HG03439 (cell line): ENCODE measurements at regions not wholly inside any gene's neighbourhood (a gene's known extent, or its start where the extent isn't known, plus 50 kb on each side); places are given as distances from the start of the nearest gene placed in this dataset.
A peak's percentile ranks its signal among the peaks of the same experiment; 100 is the strongest.
"Not testable (repeated sequence)": the region's sequence is repeated elsewhere in the genome, so short reads cannot be mapped to it uniquely, and the experiment has no call there.

ENCODE experiments used
- ATAC-seq: cut with Tn5 transposase; IDR thresholded peaks from one replicate; pipeline ENCODE4 v1.9.1; 2021; ENCODE audit warnings: mild to moderate bottlenecking, moderate library complexity; ENCODE audit not compliant: unreplicated experiment

DNA sequence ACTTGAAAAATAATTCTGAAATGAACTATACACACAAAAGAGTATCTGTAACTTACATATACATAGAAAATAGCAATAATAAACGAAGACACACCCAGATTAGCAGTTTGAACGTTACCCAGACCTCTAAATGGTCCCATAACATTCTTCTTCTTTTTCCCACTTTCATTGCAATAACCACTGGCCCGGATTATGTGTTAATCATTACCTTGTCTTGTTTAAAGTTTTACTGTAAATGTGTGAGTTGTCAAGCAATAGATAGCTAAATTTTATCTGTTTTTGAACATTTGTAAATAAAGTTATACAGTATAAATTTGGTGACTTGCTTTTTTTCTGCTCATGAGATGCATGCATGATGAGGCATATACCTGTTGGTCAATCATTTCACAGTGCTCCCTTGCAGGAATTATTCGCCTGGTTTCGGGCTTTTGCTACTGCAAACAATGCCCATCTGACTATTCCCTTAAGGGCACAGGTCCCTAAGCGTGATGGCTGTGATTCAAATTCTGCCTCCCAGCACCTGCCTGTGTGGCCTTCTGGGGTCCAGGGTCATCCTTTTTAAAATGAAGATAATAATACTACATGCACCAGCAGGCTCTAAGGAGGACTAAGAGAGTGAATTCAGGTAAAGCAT lies 66.1 kb downstream of the GADD45G start:
- ATAC-seq = no peak

GRCh38 chr9:89674667-89675057 lies 69.8 kb downstream of the GADD45G start:
- no peak for ATAC-seq

DNA sequence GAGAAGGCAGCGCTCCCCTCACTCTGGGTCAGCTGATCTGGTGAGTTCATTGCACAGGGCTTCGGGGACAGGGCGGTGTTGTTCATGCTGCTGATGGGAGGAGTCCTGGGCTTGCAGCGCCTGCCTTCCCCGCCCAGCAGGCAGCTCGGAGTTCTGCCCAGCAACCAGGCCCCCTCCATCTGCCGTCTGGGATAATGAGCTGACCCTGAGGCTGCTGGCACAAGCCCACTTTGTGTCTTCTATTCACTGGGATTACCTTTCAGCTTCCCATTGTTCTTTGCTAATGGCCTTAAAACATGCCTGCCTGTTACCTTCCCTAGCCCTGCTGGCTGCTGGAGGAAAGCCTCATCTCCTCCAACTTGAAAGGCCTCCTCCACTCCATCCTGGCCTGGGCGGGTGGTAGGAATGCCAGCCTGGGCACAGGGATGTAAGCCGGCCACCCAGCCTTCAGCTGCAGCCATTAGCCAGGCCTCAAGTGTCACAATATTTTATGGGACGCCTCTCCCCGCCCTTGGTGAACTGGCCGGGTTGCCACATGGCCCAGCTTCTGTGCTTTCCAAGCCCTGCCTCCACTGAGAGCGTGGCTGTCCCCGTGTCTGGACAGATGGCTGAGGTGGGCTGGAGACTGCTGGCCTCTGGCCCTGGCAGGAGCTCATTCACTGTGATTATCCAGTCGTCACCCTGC lies 70.4 kb downstream of the GADD45G start:
- no peak for ATAC-seq

GRCh38 chr9:89676281-89676680 lies 71.5 kb downstream of the GADD45G start:
- ATAC-seq = no peak

DNA sequence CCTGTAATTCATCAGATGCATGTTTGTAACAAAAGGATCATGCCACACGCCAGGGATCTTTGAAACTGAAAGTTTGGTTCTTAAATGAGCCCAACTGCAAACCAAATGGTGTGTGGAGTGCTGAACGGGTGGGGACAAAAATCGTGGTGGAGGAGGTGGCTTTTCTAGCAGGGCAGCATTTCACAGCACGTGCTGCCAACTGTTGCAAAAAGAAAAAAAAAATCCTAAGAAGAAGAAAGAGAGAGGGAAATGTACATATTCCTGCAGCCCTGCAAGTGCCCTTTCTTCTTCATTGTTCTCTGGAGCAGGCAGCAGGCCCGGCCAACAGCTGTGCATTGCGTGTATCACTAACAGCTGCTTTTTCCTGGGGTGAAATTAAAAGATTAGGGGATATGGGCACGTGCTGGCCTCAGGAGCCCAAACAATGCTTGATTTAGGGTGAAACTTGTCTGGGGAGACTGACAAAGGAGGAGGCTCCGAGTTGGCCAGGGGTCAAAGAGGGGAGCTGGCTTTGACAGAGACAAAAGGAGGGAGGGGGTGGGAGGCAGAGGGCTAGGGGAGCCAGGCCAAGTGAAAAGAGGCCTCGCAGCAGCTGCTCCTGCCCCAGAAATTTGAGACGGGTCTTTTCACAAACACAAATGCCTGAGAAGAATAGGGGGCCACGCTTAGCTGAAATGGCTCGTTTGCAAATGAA lies 73.0 kb downstream of the GADD45G start:
- no peak for ATAC-seq

DNA sequence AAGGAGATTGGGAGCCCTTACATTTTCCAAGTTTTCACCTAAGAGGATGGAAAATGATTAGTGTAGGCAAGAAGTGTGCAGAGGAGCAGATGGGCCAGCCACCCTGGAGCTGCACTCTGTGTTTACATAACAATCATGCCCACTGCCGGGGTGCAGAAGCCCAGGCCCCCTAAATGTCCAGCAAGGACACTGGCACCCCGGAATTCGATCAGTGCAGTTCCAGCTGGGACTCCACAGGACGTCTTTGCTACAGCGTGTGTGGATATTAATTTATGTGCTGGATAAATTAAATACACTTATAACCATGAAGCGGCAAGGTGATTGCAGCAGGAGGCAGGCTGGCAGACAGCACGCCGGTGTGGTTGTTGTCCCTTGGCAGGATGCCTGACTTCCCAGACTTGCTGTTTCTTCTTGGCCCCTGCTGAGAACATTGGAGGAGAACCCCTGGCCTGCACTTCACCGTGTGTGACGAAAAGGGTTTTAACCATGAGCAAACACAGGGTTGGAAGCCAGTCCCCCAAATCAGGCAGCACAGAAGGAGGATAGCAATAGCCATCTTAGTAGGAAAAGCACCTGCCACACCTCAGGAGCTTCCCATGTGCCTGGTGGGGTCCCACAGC lies 73.7 kb downstream of the GADD45G start:
- no peak for ATAC-seq

GRCh38 chr9:89679016-89679415 lies 74.2 kb downstream of the GADD45G start:
- no peak for ATAC-seq

GRCh38 chr9:89679581-89679980 lies 74.8 kb downstream of the GADD45G start:
- ATAC-seq = no peak

GRCh38 chr9:89680547-89681467 lies 76.0 kb downstream of the GADD45G start:
- ATAC-seq = no peak

- ATAC-seq = not testable (repeated sequence)
Measured at GRCh38 chr9:89681468-89681859, 76.7 kb downstream of the GADD45G start.

DNA sequence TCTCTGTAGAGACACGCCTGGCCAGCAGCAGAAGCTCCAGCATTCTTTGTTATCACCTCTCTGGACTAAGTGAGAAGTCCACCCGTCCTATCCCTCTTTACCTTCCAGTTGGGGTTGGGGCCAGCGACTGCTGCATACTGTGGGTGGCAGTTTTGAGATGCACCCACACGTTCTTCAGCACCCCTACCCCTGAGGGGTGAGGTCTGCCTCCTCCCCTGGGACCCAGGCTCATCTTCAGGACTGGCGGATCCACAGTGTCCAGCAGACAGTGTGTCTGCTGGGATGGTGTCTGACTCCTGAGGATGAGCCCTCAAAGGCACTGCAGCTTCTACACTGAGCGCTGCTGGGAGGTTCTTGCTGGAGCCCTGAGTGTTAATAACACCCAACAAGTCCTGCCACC lies 78.8 kb downstream of the GADD45G start:
- no peak for ATAC-seq

GRCh38 chr9:89684218-89684617 lies 79.4 kb downstream of the GADD45G start:
- no peak for ATAC-seq

DNA sequence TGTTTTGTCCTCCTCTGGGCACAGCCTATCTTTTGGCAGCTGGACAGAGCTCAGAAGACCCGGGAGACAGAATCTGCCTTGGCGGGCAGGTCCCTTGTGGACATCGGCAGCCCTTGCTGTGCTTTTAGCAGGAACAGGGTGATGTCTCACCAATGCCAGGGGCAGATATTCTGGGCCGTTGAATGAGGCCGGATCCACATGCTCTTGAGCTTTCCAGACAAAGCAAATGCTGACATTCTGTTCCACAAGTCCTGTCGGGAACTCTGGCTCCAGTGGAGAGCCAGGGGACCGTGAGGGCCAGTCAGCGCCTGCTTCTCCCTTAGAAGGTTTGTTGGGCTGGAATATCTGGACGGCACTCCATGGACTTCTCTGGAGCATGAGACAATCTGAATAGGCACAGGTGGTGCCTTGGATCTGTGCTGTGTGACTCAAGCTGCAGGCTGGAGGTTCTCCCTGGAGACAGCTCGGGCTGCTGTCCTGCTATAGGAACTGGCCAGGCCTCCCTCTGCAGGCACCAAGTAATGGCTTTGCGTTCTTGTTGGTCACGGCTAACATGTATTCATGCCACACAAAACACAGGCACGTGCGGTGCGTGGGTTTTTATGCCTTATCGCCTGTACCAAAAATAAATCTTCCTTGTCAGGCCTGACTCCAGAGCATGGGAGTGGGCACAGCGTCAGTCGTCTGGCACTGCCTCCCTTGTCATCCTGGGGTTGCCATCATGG lies 80.3 kb downstream of the GADD45G start:
- ATAC-seq = no peak

GRCh38 chr9:89685698-89686097 lies 80.9 kb downstream of the GADD45G start:
- ATAC-seq = no peak

DNA sequence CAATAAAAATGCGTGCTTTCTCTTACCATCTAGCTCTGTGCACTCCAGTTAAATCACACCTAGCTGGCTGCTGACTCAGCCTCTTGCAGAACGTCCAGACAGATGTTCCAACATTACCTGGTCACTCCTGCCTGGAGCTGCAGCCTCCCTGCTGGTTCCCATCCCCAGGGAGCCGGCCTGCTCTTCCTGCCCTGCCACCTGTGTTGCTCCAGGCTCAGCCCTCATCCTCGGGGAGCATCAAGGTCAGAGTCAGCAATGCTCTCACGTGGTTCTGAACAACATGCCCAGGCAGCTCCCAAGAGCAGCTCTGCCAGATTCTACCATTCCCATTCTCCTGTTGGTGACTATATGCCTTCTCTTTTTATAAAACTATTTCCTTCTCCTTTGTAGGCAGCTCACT lies 81.3 kb downstream of the GADD45G start:
- ATAC-seq = no peak

GRCh38 chr9:89686621-89687020 lies 81.8 kb downstream of the GADD45G start:
- no peak for ATAC-seq

DNA sequence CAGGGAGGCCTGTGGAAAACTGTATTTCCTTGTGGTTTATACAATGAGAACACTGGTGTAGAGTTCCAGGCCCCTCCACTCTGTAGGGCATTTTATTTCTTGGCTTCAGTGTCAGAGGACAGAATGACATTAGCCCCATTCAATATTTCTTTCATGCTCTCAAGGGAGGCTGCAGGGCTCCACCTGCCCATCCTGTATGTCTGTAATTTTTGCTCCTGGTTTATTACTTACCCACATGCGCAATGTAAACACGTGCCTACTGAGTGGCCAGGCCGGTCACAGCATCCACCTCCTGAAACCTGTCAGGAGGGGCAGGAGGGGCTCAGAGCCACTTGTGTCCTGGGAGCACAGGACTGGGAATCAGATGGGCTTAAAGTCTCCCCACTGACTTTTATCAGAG lies 82.4 kb downstream of the GADD45G start:
- no peak for ATAC-seq

- no peak for ATAC-seq
Measured at GRCh38 chr9:89687848-89688247, 83.0 kb downstream of the GADD45G start.

GRCh38 chr9:89689321-89689720 lies 84.5 kb downstream of the GADD45G start:
- not testable (repeated sequence) for ATAC-seq

DNA sequence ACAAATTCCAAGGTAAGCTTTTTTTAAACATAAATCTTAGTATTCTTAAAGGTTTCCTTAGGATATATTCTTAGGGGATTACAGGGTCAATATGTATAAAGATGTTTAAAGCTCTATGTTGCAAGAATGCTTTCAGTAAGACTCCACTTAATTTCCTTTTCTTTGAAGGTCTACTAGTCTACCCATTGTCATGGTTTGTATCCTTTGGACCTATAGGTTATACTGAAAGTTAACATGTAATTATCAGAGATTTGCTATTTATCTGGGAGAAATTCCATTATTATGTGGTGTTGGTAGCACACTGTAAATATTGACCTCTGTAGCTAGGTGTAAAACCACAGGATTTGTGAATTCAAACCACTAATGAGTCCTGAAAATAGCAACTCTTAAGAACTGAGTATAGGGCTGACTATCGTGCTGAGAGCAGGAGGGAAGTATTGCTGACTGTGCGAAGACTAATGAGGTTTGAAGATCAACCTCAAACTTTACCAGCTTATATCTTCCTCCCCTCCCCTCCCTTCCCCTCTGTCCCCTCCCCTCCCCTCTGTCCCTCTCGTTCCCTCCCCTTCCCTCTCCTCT lies 85.6 kb downstream of the GADD45G start:
- peak; percentile 90 for ATAC-seq
